ENCODE measurements at regions not wholly inside any gene's neighbourhood (a gene's known extent, or its start where the extent isn't known, plus 50 kb on each side); places are given as distances from the start of the nearest gene placed in this dataset.

DNA sequence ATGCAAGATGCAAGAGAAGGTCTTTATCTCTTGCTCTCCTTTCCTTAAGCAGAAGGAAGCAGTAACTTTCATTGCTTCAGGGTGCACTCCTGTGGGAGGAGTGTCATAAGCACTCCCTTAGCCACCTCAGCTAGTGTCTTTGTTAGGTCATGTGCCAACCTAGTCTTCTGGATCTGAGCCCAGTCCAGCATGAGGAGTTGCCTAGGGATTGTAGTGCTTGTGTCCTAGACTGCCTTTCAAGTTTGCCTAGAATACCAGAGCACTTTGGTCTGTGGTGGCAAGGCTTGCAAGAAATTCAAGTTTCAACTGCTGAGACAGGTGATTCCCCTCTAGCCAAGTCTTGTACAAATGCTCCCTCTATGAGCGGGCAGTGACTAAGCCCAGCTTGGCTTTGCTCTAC, 633.6 kb downstream of the ZNF385D start (continued):
- TF ChIP-seq, protein P1, sequence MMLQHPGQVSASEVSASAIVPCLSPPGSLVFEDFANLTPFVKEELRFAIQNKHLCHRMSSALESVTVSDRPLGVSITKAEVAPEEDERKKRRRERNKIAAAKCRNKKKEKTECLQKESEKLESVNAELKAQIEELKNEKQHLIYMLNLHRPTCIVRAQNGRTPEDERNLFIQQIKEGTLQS (IDR thresholded peaks at IDR 0.05): no peak
- TF ChIP-seq EZH2 (IDR thresholded peaks at IDR 0.05): no peak
- no peak for TF ChIP-seq ZNF274 (IDR thresholded peaks at IDR 0.05; ENCODE audit: low read depth, low read length)
- no peak for TF ChIP-seq ELF1 (IDR thresholded peaks at IDR 0.05; ENCODE audit: borderline replicate concordance, low read depth)
- TF ChIP-seq EGR1 (IDR thresholded peaks at IDR 0.05; ENCODE audit: low read depth): no peak
- TF ChIP-seq, protein P2, sequence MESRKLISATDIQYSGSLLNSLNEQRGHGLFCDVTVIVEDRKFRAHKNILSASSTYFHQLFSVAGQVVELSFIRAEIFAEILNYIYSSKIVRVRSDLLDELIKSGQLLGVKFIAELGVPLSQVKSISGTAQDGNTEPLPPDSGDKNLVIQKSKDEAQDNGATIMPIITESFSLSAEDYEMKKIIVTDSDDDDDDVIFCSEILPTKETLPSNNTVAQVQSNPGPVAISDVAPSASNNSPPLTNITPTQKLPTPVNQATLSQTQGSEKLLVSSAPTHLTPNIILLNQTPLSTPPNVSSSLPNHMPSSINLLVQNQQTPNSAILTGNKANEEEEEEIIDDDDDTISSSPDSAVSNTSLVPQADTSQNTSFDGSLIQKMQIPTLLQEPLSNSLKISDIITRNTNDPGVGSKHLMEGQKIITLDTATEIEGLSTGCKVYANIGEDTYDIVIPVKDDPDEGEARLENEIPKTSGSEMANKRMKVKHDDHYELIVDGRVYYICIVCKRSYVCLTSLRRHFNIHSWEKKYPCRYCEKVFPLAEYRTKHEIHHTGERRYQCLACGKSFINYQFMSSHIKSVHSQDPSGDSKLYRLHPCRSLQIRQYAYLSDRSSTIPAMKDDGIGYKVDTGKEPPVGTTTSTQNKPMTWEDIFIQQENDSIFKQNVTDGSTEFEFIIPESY (IDR thresholded peaks at IDR 0.05; ENCODE audit: extremely low read depth, insufficient replicate concordance, low read length): no peak
- TF ChIP-seq CEBPB (IDR thresholded peaks at IDR 0.05; ENCODE audit: low read depth): no peak
- TF ChIP-seq RAD21 (IDR thresholded peaks at IDR 0.05; ENCODE audit: low read depth): no peak
- no peak for TF ChIP-seq FOSL1 (IDR thresholded peaks at IDR 0.05; ENCODE audit: low read depth)
- TF ChIP-seq, protein P3, sequence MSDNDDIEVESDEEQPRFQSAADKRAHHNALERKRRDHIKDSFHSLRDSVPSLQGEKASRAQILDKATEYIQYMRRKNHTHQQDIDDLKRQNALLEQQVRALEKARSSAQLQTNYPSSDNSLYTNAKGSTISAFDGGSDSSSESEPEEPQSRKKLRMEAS (IDR thresholded peaks at IDR 0.05): no peak

DNA sequence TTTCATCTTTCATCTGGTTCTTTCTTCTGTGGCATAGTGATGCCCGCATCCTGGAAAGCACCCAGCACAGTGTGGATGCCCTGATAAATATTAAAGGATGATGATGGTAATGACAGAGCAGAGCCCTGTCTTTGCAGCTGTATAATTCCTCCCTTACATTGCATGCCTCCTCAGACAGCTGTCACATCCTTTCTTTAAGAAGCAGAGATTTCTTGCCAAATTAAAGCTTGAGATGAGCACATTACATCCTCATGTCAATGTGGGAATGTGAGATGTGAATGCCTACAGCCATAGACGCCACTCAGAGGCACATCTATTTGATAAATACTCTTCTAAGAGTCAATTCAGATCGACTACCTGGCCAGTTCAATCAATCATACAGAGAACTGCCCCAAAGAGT, 642.0 kb downstream of the ZNF385D start:
- Histone ChIP-seq H3K9ac (ENCODE audit: low read length) (no peak overlapping the region), H3K9me3 (ENCODE audit: control insufficient read depth in 1 of 2, insufficient read depth in 1 of 2, low read depth in 1 of 2, low read length in 2 of 2) (peaks cover 16 to 18% of the 10 kb centered on the region in 2 experiments; a peak in 2 of 4 replicates), H3K9me2 (ENCODE audit: insufficient read depth) (no peaks in the 10 kb centered on the region), H3K27me3 (ENCODE audit: insufficient read depth, low read length) (no peaks in the 10 kb centered on the region), H2AFZ (ENCODE audit: low read depth, low read length, poor library complexity, severe bottlenecking) (no peak overlapping the region), H3K36me3 (ENCODE audit: control insufficient read depth in 1 of 2, insufficient read depth in 2 of 2, low read length in 2 of 2) (no peaks in the 10 kb centered on the region), H3K27ac (ENCODE audit: low read depth, low read length) (no peak overlapping the region), H3K4me1 (ENCODE audit: control insufficient read depth in 1 of 2, insufficient read depth in 2 of 2, low read length in 2 of 2) (no peaks in the 10 kb centered on the region), H4K20me1 (ENCODE audit: insufficient read depth) (no peaks in the 10 kb centered on the region), H3K79me2 (ENCODE audit: insufficient read depth, low read length) (no peaks in the 10 kb centered on the region), H3K4me2 (ENCODE audit: low read length) (no peak overlapping the region), H3K4me3 (replicated peaks in 1 of 2; ENCODE audit: low read depth in 1 of 2, low read length in 2 of 2) (no peak overlapping the region)
- intact Hi-C loops (cut with micrococcal nuclease): no loop called here
- DNase-seq (ENCODE audit: low read depth, low spot score) (no peak), ATAC-seq (no peak)
- no peak for TF ChIP-seq SRF (IDR thresholded peaks at IDR 0.05; ENCODE audit: low read depth)
- TF ChIP-seq TCF7L2 (IDR thresholded peaks at IDR 0.05; ENCODE audit: borderline replicate concordance, extremely low read depth, insufficient read depth, insufficient read length): no peak
- TF ChIP-seq JUND (IDR thresholded peaks at IDR 0.05): no peak
- TF ChIP-seq, protein P4, sequence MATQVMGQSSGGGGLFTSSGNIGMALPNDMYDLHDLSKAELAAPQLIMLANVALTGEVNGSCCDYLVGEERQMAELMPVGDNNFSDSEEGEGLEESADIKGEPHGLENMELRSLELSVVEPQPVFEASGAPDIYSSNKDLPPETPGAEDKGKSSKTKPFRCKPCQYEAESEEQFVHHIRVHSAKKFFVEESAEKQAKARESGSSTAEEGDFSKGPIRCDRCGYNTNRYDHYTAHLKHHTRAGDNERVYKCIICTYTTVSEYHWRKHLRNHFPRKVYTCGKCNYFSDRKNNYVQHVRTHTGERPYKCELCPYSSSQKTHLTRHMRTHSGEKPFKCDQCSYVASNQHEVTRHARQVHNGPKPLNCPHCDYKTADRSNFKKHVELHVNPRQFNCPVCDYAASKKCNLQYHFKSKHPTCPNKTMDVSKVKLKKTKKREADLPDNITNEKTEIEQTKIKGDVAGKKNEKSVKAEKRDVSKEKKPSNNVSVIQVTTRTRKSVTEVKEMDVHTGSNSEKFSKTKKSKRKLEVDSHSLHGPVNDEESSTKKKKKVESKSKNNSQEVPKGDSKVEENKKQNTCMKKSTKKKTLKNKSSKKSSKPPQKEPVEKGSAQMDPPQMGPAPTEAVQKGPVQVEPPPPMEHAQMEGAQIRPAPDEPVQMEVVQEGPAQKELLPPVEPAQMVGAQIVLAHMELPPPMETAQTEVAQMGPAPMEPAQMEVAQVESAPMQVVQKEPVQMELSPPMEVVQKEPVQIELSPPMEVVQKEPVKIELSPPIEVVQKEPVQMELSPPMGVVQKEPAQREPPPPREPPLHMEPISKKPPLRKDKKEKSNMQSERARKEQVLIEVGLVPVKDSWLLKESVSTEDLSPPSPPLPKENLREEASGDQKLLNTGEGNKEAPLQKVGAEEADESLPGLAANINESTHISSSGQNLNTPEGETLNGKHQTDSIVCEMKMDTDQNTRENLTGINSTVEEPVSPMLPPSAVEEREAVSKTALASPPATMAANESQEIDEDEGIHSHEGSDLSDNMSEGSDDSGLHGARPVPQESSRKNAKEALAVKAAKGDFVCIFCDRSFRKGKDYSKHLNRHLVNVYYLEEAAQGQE (IDR thresholded peaks at IDR 0.05; ENCODE audit: low read depth): no peak
- no peak for TF ChIP-seq EGR1 (IDR thresholded peaks at IDR 0.05; ENCODE audit: low read depth)
- TF ChIP-seq, protein P5, sequence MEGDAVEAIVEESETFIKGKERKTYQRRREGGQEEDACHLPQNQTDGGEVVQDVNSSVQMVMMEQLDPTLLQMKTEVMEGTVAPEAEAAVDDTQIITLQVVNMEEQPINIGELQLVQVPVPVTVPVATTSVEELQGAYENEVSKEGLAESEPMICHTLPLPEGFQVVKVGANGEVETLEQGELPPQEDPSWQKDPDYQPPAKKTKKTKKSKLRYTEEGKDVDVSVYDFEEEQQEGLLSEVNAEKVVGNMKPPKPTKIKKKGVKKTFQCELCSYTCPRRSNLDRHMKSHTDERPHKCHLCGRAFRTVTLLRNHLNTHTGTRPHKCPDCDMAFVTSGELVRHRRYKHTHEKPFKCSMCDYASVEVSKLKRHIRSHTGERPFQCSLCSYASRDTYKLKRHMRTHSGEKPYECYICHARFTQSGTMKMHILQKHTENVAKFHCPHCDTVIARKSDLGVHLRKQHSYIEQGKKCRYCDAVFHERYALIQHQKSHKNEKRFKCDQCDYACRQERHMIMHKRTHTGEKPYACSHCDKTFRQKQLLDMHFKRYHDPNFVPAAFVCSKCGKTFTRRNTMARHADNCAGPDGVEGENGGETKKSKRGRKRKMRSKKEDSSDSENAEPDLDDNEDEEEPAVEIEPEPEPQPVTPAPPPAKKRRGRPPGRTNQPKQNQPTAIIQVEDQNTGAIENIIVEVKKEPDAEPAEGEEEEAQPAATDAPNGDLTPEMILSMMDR (IDR thresholded peaks at IDR 0.05 in 2 of 3, conservative IDR thresholded peaks at IDR 0.05 in 1 of 3; ENCODE audit: borderline replicate concordance in 1 of 3, insufficient read depth in 1 of 3, low read depth in 2 of 3, low read length in 2 of 3): no peak
- TF ChIP-seq, protein P2 (IDR thresholded peaks at IDR 0.05; ENCODE audit: extremely low read depth, insufficient replicate concordance, low read length): no peak
- no TSS peak for BruUV-seq (replicated peaks)
- RAD21 ChIA-PET (ENCODE audit: low non-redundant PET in 1 of 2, low total read pairs in 2 of 2, uncharacterized antibody in 2 of 2, unreplicated experiment in 2 of 2): no interaction called here
- POLR2A ChIA-PET: no interaction called here
- CTCF ChIA-PET: no interaction called here

Data from HCT116 (cell line).